ENCODE measurements at regions not wholly inside any gene's neighbourhood (a gene's known extent, or its start where the extent isn't known, plus 50 kb on each side); places are given as distances from the start of the nearest gene placed in this dataset.

- Histone ChIP-seq H3K27ac (ENCODE audit: low read depth, low read length) (no peak overlapping the region), H3K4me3 (ENCODE audit: low read length) (no peak overlapping the region), H3K4me1 (ENCODE audit: insufficient read depth, low read length) (no peaks in the 10 kb centered on the region), H3K9me3 (ENCODE audit: low read length) (no peaks in the 10 kb centered on the region), H3K36me3 (ENCODE audit: insufficient read depth, low read length) (no peaks in the 10 kb centered on the region), H3K27me3 (ENCODE audit: insufficient read depth, low read length, poor library complexity, severe bottlenecking) (no peaks in the 10 kb centered on the region)
- Mint-ChIP-seq H3K4me3 (no peak overlapping the region), H3K36me3 (no peaks in the 10 kb centered on the region), H3K27ac (no peak overlapping the region), H3K9me3 (peaks cover 8 to 13% (median 12%) of the 10 kb centered on the region in 5 donors), H3K27me3 (no peaks in the 10 kb centered on the region), H3K4me1 (no peaks in the 10 kb centered on the region)
- ChIA-PET CTCF (no interaction called here), POLR2A (no interaction called here)
- DNase-seq: no peak
Observed at GRCh38 chr18:39620551-39621168, 2055.1 kb upstream of the CELF4 start.

- H3K27me3 ChIP-seq (ENCODE audit: insufficient read depth, low read length, poor library complexity, severe bottlenecking): no peaks in the 10 kb centered on the region
- DNase-seq: no peak
- H3K9me3 ChIP-seq (ENCODE audit: low read length): no peaks in the 10 kb centered on the region
- Mint-ChIP-seq H3K4me3 (no peak overlapping the region), H3K9me3 (peaks cover 7 to 18% (median 12%) of the 10 kb centered on the region in 5 donors), H3K4me1 (no peaks in the 10 kb centered on the region), H3K36me3 (no peaks in the 10 kb centered on the region), H3K27me3 (no peaks in the 10 kb centered on the region), H3K27ac (no peak overlapping the region)
- no peaks in the 10 kb centered on the region for H3K36me3 ChIP-seq (ENCODE audit: insufficient read depth, low read length)
- H3K4me1 ChIP-seq (ENCODE audit: insufficient read depth, low read length): no peaks in the 10 kb centered on the region
- ChIA-PET POLR2A (no interaction called here), CTCF (no interaction called here)
- no peak overlapping the region for H3K27ac ChIP-seq (ENCODE audit: low read depth, low read length)
- no peak overlapping the region for H3K4me3 ChIP-seq (ENCODE audit: low read length)
Observed at GRCh38 chr18:39618265-39619003, 2052.8 kb upstream of the CELF4 start.

- Mint-ChIP-seq H3K36me3 (no peaks in the 10 kb centered on the region), H3K4me3 (no peak overlapping the region), H3K4me1 (no peaks in the 10 kb centered on the region), H3K9me3 (peaks cover 6 to 24% (median 15%) of the 10 kb centered on the region in 5 donors), H3K27me3 (no peaks in the 10 kb centered on the region), H3K27ac (no peak overlapping the region)
- no peak for DNase-seq
- Histone ChIP-seq H3K27ac (ENCODE audit: low read depth, low read length) (no peak overlapping the region), H3K4me3 (ENCODE audit: low read length) (no peak overlapping the region), H3K4me1 (ENCODE audit: insufficient read depth, low read length) (no peaks in the 10 kb centered on the region), H3K9me3 (ENCODE audit: low read length) (no peaks in the 10 kb centered on the region), H3K27me3 (ENCODE audit: insufficient read depth, low read length, poor library complexity, severe bottlenecking) (no peaks in the 10 kb centered on the region), H3K36me3 (ENCODE audit: insufficient read depth, low read length) (no peaks in the 10 kb centered on the region)
- ChIA-PET POLR2A (no interaction called here), CTCF (no interaction called here)
Observed at GRCh38 chr18:39611381-39612100, 2045.9 kb upstream of the CELF4 start.

- no peaks in the 10 kb centered on the region for H3K36me3 ChIP-seq (ENCODE audit: insufficient read depth, low read length)
- no peaks in the 10 kb centered on the region for H3K27me3 ChIP-seq (ENCODE audit: insufficient read depth, low read length, poor library complexity, severe bottlenecking)
- no peaks in the 10 kb centered on the region for H3K9me3 ChIP-seq (ENCODE audit: low read length)
- Mint-ChIP-seq H3K9me3 (peaks cover 4 to 27% (median 8%) of the 10 kb centered on the region in 5 donors), H3K27ac (no peak overlapping the region), H3K27me3 (no peaks in the 10 kb centered on the region), H3K4me3 (no peak overlapping the region), H3K36me3 (no peaks in the 10 kb centered on the region), H3K4me1 (no peaks in the 10 kb centered on the region)
- H3K4me3 ChIP-seq (ENCODE audit: low read length): no peak overlapping the region
- no peaks in the 10 kb centered on the region for H3K4me1 ChIP-seq (ENCODE audit: insufficient read depth, low read length)
- H3K27ac ChIP-seq (ENCODE audit: low read depth, low read length): no peak overlapping the region
- ChIA-PET CTCF (no interaction called here), POLR2A (no interaction called here)
- DNase-seq: no peak
Observed at GRCh38 chr18:39607034-39607433, 2041.4 kb upstream of the CELF4 start.

GRCh38 chr18:39604836-39605235, 2039.2 kb upstream of the CELF4 start:
- Mint-ChIP-seq H3K27me3 (no peaks in the 10 kb centered on the region), H3K36me3 (no peaks in the 10 kb centered on the region)
- POLR2A ChIA-PET: no interaction called here

GRCh38 chr18:39602131-39602530, 2036.5 kb upstream of the CELF4 start:
- H3K27ac Mint-ChIP-seq: no peak overlapping the region
- H3K36me3 Mint-ChIP-seq: no peaks in the 10 kb centered on the region
- no peak for DNase-seq
- Histone ChIP-seq H3K27ac (ENCODE audit: low read depth, low read length) (no peak overlapping the region), H3K27me3 (ENCODE audit: insufficient read depth, low read length, poor library complexity, severe bottlenecking) (no peaks in the 10 kb centered on the region), H3K36me3 (ENCODE audit: insufficient read depth, low read length) (no peaks in the 10 kb centered on the region), H3K4me3 (ENCODE audit: low read length) (no peak overlapping the region), H3K9me3 (ENCODE audit: low read length) (no peaks in the 10 kb centered on the region), H3K4me1 (ENCODE audit: insufficient read depth, low read length) (no peaks in the 10 kb centered on the region)
- no peak overlapping the region for H3K4me3 Mint-ChIP-seq
- H3K9me3 Mint-ChIP-seq: peaks cover 1 to 36% (median 6%) of the 10 kb centered on the region in 5 donors
- no peaks in the 10 kb centered on the region for H3K4me1 Mint-ChIP-seq
- no peaks in the 10 kb centered on the region for H3K27me3 Mint-ChIP-seq
- ChIA-PET POLR2A (no interaction called here), CTCF (no interaction called here)

More at GRCh38 chr18:39604836-39605235, 2039.2 kb upstream of the CELF4 start:
- Histone ChIP-seq H3K27me3 (ENCODE audit: insufficient read depth, low read length, poor library complexity, severe bottlenecking) (no peaks in the 10 kb centered on the region), H3K27ac (ENCODE audit: low read depth, low read length) (no peak overlapping the region), H3K4me1 (ENCODE audit: insufficient read depth, low read length) (no peaks in the 10 kb centered on the region), H3K9me3 (ENCODE audit: low read length) (no peaks in the 10 kb centered on the region), H3K36me3 (ENCODE audit: insufficient read depth, low read length) (no peaks in the 10 kb centered on the region), H3K4me3 (ENCODE audit: low read length) (no peak overlapping the region)
- no peak for DNase-seq
- H3K9me3 Mint-ChIP-seq: peaks cover 3 to 32% (median 6%) of the 10 kb centered on the region in 5 donors
- CTCF ChIA-PET: no interaction called here
- H3K27ac Mint-ChIP-seq: no peak overlapping the region
- H3K4me3 Mint-ChIP-seq: no peak overlapping the region
- H3K4me1 Mint-ChIP-seq: no peaks in the 10 kb centered on the region

GRCh38 chr18:39600894-39601293, 2035.3 kb upstream of the CELF4 start:
- CTCF ChIA-PET: no interaction called here
- Mint-ChIP-seq H3K36me3 (no peaks in the 10 kb centered on the region), H3K4me1 (no peaks in the 10 kb centered on the region), H3K27ac (no peak overlapping the region), H3K27me3 (no peaks in the 10 kb centered on the region), H3K4me3 (no peak overlapping the region), H3K9me3 (peaks cover 1 to 36% (median 6%) of the 10 kb centered on the region in 5 donors)
- Histone ChIP-seq H3K9me3 (ENCODE audit: low read length) (no peaks in the 10 kb centered on the region), H3K4me1 (ENCODE audit: insufficient read depth, low read length) (no peaks in the 10 kb centered on the region), H3K36me3 (ENCODE audit: insufficient read depth, low read length) (no peaks in the 10 kb centered on the region), H3K27ac (ENCODE audit: low read depth, low read length) (no peak overlapping the region), H3K4me3 (ENCODE audit: low read length) (no peak overlapping the region), H3K27me3 (ENCODE audit: insufficient read depth, low read length, poor library complexity, severe bottlenecking) (no peaks in the 10 kb centered on the region)
- no peak for DNase-seq
- POLR2A ChIA-PET: no interaction called here

- Histone ChIP-seq H3K36me3 (ENCODE audit: insufficient read depth, low read length) (no peaks in the 10 kb centered on the region), H3K4me3 (ENCODE audit: low read length) (no peak overlapping the region), H3K27me3 (ENCODE audit: insufficient read depth, low read length, poor library complexity, severe bottlenecking) (no peaks in the 10 kb centered on the region), H3K4me1 (ENCODE audit: insufficient read depth, low read length) (no peaks in the 10 kb centered on the region), H3K27ac (ENCODE audit: low read depth, low read length) (no peak overlapping the region), H3K9me3 (ENCODE audit: low read length) (no peaks in the 10 kb centered on the region)
- H3K9me3 Mint-ChIP-seq: peaks cover 0 to 30% (median 6%) of the 10 kb centered on the region in 5 donors
- ChIA-PET POLR2A (no interaction called here), CTCF (no interaction called here)
- no peaks in the 10 kb centered on the region for H3K36me3 Mint-ChIP-seq
- H3K27me3 Mint-ChIP-seq: no peaks in the 10 kb centered on the region
- no peak for DNase-seq
- H3K4me3 Mint-ChIP-seq: no peak overlapping the region
- no peaks in the 10 kb centered on the region for H3K4me1 Mint-ChIP-seq
- no peak overlapping the region for H3K27ac Mint-ChIP-seq
Observed at GRCh38 chr18:39599251-39599650, 2033.7 kb upstream of the CELF4 start.

All from CD8-positive, alpha-beta memory T cell (primary cell).